Common myeloid progenitor, CD34-positive (primary cell): ENCODE measurements at regions not wholly inside any gene's neighbourhood (a gene's known extent, or its start where the extent isn't known, plus 50 kb on each side); places are given as distances from the start of the nearest gene placed in this dataset.

Experiments used
- CTCF ChIA-PET: fragments of 350-600 bp; sonication (Branson Sonifier 250); formaldehyde crosslinking; loops from one replicate; lab custom pipeline; 2021; ENCODE audit warnings: antibody characterized with exemption; lab: Charles Lee
- POLR2A ChIA-PET: fragments of 350-600 bp; sonication (Branson Sonifier 250); formaldehyde crosslinking; loops from one replicate; lab custom pipeline; 2021; ENCODE audit warnings: antibody characterized with exemption; lab: Charles Lee
- DNase-seq, 3 donors: peaks; one replicate each; pipeline versions ENCODE4 v3.0.0 to v3.0.0-alpha.2; 2013
- H3K27ac ChIP-seq, 2 experiments: 1 replicate in 1 of 2; 2 replicates in 1 of 2; pipeline ENCODE4 v1.7.0; 2013; ENCODE audit warnings: inconsistent platforms in 2 of 2, low read length in 2 of 2, mild to moderate bottlenecking in 2 of 2, low read depth in 1 of 2, moderate library complexity in 1 of 2; ENCODE audit not compliant: severe bottlenecking in 2 of 2, insufficient read depth in 1 of 2, poor library complexity in 1 of 2
- H3K27me3 ChIP-seq, 5 experiments: replicated peaks in 2 of 5; 1 replicate in 3 of 5; 2 replicates in 2 of 5; pipeline versions ENCODE4 v1.6.1 to v1.7.0; 2013; ENCODE audit warnings: low read length in 4 of 5, mild to moderate bottlenecking in 2 of 5, moderate library complexity in 2 of 5, inconsistent platforms in 1 of 5; ENCODE audit not compliant: insufficient read depth in 5 of 5, control insufficient read depth in 4 of 5
- H3K36me3 ChIP-seq, 4 experiments: 1 replicate in 2 of 4; 2 replicates in 2 of 4; pipeline versions ENCODE4 v1.6.1 to v1.7.0; 2013; ENCODE audit warnings: low read length in 3 of 4, control low read depth in 1 of 4, mild to moderate bottlenecking in 1 of 4; ENCODE audit not compliant: control insufficient read depth in 4 of 4, insufficient read depth in 4 of 4
- H3K4me1 ChIP-seq, 4 experiments: 1 replicate in 3 of 4; 2 replicates in 1 of 4; pipeline versions ENCODE4 v1.6.1 to v1.7.1; 2013; ENCODE audit warnings: low read length in 3 of 4, mild to moderate bottlenecking in 3 of 4, control low read depth in 1 of 4, inconsistent platforms in 1 of 4, moderate library complexity in 1 of 4; ENCODE audit not compliant: control insufficient read depth in 4 of 4, insufficient read depth in 4 of 4; ENCODE audit errors: control extremely low read depth in 1 of 4
- H3K4me3 ChIP-seq, 7 experiments: 1 replicate in 4 of 7; 2 replicates in 3 of 7; pipeline versions ENCODE4 v1.5.1 to v1.7.0; 2013; ENCODE audit warnings: mild to moderate bottlenecking in 7 of 7, low read length in 6 of 7, moderate library complexity in 6 of 7, inconsistent platforms in 2 of 7, low read depth in 2 of 7, control low read depth in 1 of 7; ENCODE audit not compliant: insufficient read depth in 4 of 7, control insufficient read depth in 1 of 7; ENCODE audit errors: extremely low read depth in 1 of 7
- H3K9me3 ChIP-seq, 5 experiments: 1 replicate in 4 of 5; 2 replicates in 1 of 5; pipeline versions ENCODE4 v1.6.1 to v1.7.1; 2013; ENCODE audit warnings: low read length in 4 of 5, mild to moderate bottlenecking in 2 of 5, inconsistent platforms in 1 of 5, low read depth in 1 of 5, moderate library complexity in 1 of 5; ENCODE audit not compliant: control insufficient read depth in 4 of 5, insufficient read depth in 2 of 5; ENCODE audit errors: control extremely low read depth in 1 of 5
- WGBS: methylation state at CpG from one replicate; pipeline ENCODE4 v1.1.5; 2013; ENCODE audit not compliant: insufficient coverage; 5-methylcytosine and 5-hydroxymethylcytosine counted together

GRCh38 chr6:120564779-120565178 is 769.5 kb downstream of the TBC1D32 start:
- Histone ChIP-seq H3K27me3 (no peaks in the 10 kb centered on the region), H3K4me1 (no peaks in the 10 kb centered on the region), H3K4me3 (no peak overlapping the region), H3K36me3 (no peaks in the 10 kb centered on the region), H3K27ac (no peak overlapping the region), H3K9me3 (no peaks in the 10 kb centered on the region)
- WGBS, result 92% methylated on average over 2 of the region's 3 CpGs
- no peak for DNase-seq
- ChIA-PET CTCF (no interaction called here), POLR2A (no interaction called here)

DNA sequence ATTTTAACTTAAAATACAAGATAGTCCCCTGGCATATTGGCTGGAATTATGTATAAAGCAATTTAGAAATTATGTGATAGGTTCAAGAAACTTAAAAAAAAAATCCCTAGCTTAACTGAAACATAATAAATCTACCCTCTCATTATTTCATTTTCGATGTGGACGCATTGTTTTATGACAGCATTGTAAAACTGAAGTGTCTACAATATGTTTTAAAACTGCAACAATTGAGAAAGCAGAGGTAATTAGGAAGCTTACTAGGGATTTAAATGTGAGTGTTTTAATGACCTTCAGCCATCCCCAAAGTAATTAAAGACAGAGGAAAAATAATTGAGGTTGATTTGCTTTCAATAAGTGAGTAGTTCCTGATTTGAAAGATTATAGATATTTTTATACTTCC is 776.0 kb downstream of the TBC1D32 start:
- CTCF ChIA-PET, result no interaction called here
- POLR2A ChIA-PET, result no interaction called here
- Histone ChIP-seq H3K9me3 (no peaks in the 10 kb centered on the region), H3K4me1 (no peaks in the 10 kb centered on the region), H3K27me3 (no peaks in the 10 kb centered on the region), H3K27ac (no peak overlapping the region), H3K36me3 (no peaks in the 10 kb centered on the region), H3K4me3 (no peak overlapping the region)
- DNase-seq, result no peak
- WGBS, result no CpG with 5 or more reads among the region's 2 CpGs

- H3K4me3 ChIP-seq, result no peak overlapping the region
- ChIA-PET POLR2A (no interaction called here), CTCF (no interaction called here)
- DNase-seq, result no peak
- H3K27ac ChIP-seq, result no peak overlapping the region
- H3K4me1 ChIP-seq, result no peaks in the 10 kb centered on the region
- H3K27me3 ChIP-seq, result no peaks in the 10 kb centered on the region
- no CpG with 5 or more reads among the region's 3 CpGs for WGBS
- no peaks in the 10 kb centered on the region for H3K36me3 ChIP-seq
- no peaks in the 10 kb centered on the region for H3K9me3 ChIP-seq
These were observed 776.7 kb downstream of the TBC1D32 start for GRCh38 chr6:120557554-120557953.

GRCh38 chr6:120556491-120556890 is 777.8 kb downstream of the TBC1D32 start:
- Histone ChIP-seq H3K4me3 (no peak overlapping the region), H3K36me3 (no peaks in the 10 kb centered on the region), H3K27ac (no peak overlapping the region), H3K27me3 (no peaks in the 10 kb centered on the region), H3K9me3 (no peaks in the 10 kb centered on the region), H3K4me1 (no peaks in the 10 kb centered on the region)
- no CpG with 5 or more reads among the region's 1 CpG for WGBS
- no peak for DNase-seq
- ChIA-PET POLR2A (no interaction called here), CTCF (no interaction called here)

DNA sequence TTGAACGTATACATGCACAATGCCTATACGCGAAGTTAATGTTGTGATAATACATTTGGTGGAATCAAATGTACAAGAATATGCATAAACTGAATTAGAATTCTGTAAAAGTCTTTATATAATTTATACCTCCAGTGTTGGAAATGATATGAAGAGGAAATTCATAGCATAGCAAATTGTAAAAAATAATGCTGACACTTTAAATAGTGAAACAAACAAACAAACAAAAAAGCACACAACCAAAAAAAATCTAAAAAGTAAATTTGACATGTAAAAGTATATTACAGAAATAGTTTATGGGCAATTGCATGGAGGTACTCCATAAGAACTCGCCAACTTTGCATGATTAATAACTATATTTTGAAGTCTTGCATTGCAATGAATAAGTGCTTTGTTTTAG is 780.9 kb downstream of the TBC1D32 start:
- no peaks in the 10 kb centered on the region for H3K27me3 ChIP-seq
- no peaks in the 10 kb centered on the region for H3K4me1 ChIP-seq
- H3K27ac ChIP-seq, result no peak overlapping the region
- WGBS, result 83% methylated on average over 1 of the region's 4 CpGs
- H3K4me3 ChIP-seq, result no peak overlapping the region
- no peak for DNase-seq
- ChIA-PET POLR2A (no interaction called here), CTCF (no interaction called here)
- no peaks in the 10 kb centered on the region for H3K9me3 ChIP-seq
- no peaks in the 10 kb centered on the region for H3K36me3 ChIP-seq

GRCh38 chr6:120545353-120545752 is 788.9 kb downstream of the TBC1D32 start:
- WGBS, result no CpG with 5 or more reads among the region's 2 CpGs
- POLR2A ChIA-PET, result no interaction called here
- Histone ChIP-seq H3K27ac (no peak overlapping the region), H3K9me3 (no peaks in the 10 kb centered on the region), H3K4me3 (no peak overlapping the region), H3K36me3 (no peaks in the 10 kb centered on the region), H3K27me3 (no peaks in the 10 kb centered on the region), H3K4me1 (no peaks in the 10 kb centered on the region)
- DNase-seq, result no peak
- CTCF ChIA-PET, result no interaction called here

DNA sequence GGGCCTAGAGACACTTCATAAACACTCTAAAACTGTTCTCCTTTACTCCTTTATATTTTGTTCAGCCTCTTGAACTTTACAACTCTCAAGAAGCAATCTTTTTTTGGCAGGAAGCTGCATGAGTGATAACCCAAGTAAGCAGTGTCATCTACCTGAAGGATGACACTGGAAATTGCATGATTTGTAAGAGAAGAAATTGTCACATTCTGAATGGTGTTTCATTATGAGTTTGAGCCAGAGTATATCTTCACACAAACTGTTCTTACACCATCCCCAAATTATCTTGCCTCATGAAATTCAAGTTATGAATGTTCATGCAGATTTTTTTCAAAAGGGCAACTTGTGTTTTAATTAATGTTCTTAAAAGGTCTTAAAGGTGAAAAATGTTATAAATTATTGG is 799.3 kb downstream of the TBC1D32 start:
- H3K4me1 ChIP-seq, result no peaks in the 10 kb centered on the region
- DNase-seq, result no peak
- ChIA-PET POLR2A (no interaction called here), CTCF (no interaction called here)
- H3K27ac ChIP-seq, result no peak overlapping the region
- H3K27me3 ChIP-seq, result no peaks in the 10 kb centered on the region
- H3K36me3 ChIP-seq, result no peaks in the 10 kb centered on the region
- H3K9me3 ChIP-seq, result no peaks in the 10 kb centered on the region
- H3K4me3 ChIP-seq, result no peak overlapping the region
